ENCODE measurements at regions not wholly inside any gene's neighbourhood (a gene's known extent, or its start where the extent isn't known, plus 50 kb on each side); places are given as distances from the start of the nearest gene placed in this dataset.

- peak in 2 of 4 experiments; percentile 21 to 32 for TF ChIP-seq CTCF (IDR thresholded peaks at IDR 0.05)
- TF ChIP-seq POLR2AphosphoS5 (IDR thresholded peaks at IDR 0.05) = no peak
- no peak for TF ChIP-seq POLR2A (IDR thresholded peaks at IDR 0.05)
Observed at GRCh38 chr2:34012715-34013302, 413.7 kb upstream of the FAM98A start.

Data from prostate gland (tissue), 2 donors.